HG03342 (cell line): ENCODE measurements at regions not wholly inside any gene's neighbourhood (a gene's known extent, or its start where the extent isn't known, plus 50 kb on each side); places are given as distances from the start of the nearest gene placed in this dataset.

Source experiments
- ATAC-seq: cut with Tn5 transposase; IDR thresholded peaks from one replicate; pipeline ENCODE4 v1.9.1; 2021; ENCODE audit warnings: mild to moderate bottlenecking, moderate library complexity; ENCODE audit not compliant: unreplicated experiment

- ATAC-seq, result no peak
These were observed 53.8 kb upstream of the ASB18 start for GRCh38 chr2:236317938-236318396.

GRCh38 chr2:236318401-236318800, 54.2 kb upstream of the ASB18 start:
- ATAC-seq, result no peak

DNA sequence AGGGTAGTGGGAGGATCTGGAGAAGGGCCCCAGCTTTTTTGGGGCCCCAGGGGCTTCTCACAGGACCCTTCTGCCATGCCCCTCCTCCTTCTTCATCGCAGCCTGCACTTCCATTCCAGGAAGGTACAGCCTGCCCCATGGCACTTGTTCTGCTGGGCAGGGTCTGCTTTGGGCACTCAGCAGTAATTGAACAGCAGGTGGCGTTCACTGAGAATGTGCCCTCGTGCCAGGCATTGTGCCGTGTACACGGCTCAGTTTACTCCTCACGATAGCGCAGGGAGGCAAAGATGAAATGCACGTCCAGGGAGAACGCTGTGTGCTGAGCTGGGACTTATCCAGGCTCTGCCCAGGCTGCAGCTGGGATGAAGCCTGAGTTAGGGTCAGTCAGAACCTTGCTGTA, 54.8 kb upstream of the ASB18 start:
- no peak for ATAC-seq

- no peak for ATAC-seq
These were observed 57.2 kb upstream of the ASB18 start for GRCh38 chr2:236321415-236321814.

DNA sequence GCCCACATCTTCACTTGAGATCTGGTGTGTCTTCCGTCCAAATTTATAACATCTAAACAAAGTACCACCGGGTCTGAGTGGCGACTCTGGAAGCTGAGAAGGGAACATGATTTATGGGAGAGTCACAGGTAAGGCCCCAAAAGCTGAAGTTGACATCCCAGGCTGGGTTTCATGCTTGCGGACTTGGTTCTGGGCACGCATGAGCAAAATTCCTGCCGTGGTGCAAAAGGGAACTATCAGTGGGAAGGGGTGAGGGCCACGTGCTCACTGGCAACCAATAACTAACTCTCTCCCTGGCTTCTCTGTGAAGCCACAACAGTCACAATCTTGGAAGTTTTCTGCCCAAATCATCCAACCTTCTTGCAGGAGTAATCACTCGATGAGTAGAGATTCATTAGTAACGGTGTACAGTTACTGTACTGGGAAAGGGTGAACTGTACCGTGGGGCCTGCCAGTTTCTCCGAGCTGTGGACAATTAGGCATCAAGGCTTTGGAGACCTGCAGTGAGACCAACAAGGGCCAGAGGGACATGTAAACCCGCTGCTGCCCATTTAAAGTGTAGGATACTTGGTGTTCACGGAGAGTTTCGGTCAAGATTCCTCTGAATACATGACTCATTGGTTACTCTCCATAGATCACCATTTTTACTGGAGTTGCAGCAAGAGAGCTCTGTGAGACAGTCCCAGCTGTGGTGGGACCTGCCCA, 69.4 kb upstream of the ASB18 start:
- ATAC-seq, result no peak

GRCh38 chr2:236334122-236334876, 70.1 kb upstream of the ASB18 start:
- no peak for ATAC-seq

DNA sequence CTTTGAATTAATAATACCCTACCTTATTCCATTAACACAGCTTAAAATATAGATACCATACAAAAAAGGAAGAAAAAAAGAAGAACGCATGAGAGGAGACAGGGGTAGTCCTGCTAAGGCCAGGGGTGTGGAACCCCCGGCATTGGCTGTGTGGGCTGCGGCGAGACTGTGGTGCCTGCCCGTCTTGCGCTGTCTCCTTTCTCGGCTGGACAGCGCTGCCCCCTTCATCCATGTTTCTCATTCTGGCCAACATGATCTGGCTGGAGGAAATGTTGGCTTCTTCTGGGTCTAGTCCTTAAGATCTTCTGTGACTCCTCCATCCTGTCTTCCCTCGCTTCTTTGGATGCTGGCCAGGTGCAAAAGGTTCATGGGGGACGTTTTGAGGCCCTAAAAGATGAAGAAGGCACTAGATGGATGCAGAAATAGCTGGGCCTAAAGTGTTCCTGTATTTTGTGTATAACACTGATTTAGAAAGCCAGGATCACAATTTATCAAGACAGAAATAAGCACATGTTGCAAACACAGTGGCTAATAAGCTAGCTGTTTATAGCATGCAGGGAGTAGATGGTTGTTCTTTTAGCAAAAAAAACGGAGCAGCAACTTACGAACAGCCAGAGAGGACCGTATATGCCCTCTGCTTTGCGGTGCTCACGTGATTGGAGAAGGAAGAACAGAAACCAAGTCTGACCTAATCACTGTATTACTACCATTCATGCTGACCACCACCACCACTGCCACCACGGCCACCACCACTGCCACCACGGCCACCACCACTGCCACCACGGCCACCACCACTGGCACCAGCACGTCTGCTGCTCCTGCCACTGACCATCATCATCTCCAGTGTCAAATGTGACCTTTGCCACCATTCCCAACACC, 71.7 kb upstream of the ASB18 start:
- ATAC-seq, result no peak

DNA sequence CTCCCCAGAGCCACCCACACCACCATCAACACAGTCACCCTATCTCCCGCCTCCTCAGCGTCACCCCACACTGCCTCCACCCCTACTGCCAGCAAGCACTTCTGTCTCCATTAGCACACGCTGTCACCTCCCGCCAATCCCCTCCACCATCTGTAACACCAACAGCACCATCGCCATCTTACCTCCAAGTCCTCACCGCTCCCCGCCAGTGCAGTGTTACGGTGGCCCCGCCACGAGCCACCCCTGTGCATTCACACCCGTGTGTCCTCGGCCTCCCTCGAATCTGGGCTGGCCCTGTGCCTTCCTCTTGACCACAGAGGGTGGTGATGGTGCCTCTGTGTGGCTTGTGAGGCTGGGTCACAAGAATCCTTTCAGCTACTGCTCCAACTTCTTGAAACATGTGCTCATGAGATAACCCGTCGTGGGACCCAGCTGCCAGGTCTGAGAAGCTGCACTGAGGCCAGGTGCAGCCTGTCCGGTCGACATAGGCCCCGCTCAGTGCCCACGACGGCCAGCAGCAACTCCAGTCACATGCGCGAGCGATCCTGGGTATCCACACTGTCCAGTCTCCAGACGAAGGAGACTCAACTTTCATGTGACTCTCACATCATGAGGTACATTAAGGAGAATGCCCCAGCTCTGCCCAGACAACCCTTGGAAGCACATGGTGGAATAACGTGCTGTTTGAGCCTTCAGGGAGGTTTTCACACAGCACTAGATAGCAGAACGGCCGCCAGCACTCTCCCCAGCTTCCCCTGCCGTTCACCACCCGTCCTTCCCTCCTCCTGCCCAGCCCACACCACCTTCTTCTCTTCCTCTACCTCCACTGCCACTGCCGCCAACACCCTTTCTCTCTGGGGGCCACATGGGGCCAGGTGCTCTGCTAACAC, 72.6 kb upstream of the ASB18 start:
- ATAC-seq, result no peak

DNA sequence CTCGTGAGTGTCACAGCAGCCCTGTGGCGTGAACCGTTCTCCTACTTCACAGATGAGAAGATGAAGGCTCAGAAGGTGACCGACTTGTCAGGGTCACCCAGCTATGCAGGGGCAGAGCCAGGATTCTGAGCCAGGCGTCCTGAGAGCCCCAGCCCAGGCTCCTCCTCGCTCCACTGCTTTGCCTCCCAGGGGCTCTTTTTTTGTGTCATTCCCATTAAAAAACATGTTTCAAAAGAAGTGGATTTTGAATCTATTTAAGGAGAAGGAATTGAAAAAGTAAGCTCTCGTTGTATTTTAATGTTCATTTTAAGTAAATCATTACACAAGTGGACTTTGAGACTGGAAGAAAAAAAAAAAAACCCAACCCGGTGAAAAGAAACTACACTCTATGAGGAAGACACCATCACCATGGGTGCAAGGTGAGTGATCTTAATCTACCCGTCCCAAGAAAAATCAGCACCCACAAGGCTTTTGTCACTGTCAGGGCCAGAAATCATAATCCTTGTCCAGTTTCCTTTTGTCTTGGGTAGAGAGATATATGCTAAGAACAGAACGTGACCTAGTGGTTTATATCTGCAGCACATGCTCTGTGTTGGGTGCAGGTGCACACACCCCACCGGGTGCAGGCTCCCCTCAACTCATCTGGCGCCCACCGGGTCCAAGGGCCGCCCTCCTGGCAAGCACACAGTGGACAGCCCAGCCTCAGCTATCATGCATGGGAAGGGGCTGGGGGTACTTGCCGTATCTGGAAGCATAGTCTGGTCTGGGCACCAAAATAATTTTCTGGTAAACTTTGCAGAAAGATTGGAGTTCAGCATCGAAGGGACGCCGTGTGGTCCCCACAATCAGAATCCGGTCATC, 73.5 kb upstream of the ASB18 start:
- ATAC-seq, result no peak

DNA sequence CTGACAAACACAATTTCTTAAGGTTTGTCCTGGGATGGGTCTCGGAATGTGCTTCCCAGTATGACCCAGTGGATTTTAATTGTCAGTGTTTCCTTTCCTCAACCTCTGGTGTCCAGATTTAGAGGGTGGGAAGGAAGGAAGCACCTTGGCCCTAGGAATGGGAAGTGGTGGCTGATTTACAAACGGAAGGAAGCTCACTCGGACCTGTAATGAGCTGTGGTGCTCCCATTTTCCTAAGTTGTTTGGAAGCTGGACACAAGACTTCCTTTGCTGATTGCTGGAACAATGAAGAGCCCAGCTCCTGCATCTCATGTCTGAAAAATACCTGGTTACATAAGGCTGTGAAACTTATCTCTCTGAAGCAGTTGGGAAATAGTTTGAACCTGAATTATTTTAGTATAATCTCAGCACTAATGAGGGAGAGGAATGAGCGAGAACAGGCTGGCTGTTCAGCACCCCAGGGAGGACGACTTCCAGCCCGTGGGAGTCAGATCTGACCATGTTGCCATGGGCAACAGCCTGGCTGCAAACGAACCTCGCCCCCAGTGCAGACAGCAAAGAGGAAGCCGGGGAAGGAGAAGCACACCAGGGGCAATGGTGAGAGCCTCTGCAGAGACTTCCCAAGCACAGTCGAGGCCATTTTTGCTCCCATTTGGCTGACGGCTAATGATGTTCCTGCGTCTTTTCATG, 74.4 kb upstream of the ASB18 start:
- ATAC-seq, result no peak

- no peak for ATAC-seq
These were observed 76.0 kb upstream of the ASB18 start for GRCh38 chr2:236340251-236340650.

GRCh38 chr2:236341067-236341466, 76.9 kb upstream of the ASB18 start:
- ATAC-seq, result no peak

DNA sequence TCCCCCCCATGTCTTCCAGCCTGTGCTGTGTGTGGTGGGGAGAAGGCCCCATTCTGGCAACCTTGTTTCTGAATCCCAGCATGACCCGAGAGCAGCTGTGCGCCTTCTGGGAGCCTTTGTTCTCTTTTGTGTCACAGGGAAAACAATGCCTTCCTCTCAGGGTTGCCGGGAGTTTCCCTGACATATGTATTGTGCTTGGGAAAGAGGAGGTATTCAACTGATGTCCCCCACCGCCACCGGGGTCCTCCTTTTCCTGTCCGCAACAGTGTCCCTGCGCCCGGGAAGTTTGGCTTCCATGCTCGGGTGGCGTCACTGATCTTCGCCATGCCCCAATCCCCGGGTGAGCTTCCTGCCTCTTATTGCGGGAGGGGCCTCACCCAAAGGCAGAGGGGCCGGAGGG, 77.5 kb upstream of the ASB18 start:
- no peak for ATAC-seq

DNA sequence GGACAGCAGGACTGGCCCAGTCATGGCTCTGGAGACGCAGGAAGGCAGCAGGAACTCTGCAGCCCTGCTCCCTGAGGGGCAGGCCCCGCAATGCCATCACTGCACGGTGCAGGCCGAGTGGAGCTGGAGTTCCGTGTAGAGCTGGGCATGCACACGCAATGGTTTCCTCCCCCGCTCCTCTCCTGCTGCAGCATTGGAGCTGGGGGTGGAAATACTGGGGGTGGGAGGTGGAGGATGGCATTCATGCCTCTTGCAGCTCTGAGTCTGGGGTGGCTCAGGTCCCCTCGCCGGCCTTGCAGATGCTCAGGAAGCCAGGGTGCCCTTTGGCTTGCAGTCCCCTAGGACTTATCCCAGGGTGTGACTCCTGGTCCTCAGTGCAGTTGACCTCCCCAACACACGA, 78.3 kb upstream of the ASB18 start:
- ATAC-seq, result no peak

DNA sequence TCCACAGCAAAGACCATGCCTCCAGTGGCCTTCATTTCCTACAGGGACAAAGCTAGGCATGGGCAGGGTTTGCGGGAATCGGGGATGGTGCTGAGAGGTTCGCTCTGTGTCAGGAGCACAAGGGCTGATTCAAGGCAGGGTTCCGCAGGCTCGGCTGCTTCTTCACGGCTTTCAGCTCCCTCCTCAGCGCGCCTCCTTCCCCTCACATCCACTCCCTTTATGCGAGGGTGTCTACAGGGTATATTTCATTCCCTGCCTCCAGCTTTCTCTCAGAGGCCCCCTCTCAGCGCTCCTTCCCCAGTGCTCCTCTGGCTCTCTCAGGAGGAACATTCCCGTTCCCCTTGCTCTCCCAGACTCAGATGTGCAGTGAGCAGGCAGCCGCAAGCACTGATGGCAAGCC, 78.7 kb upstream of the ASB18 start:
- ATAC-seq, result no peak

GRCh38 chr2:236343400-236344161, 79.4 kb upstream of the ASB18 start:
- ATAC-seq, result no peak

- no peak for ATAC-seq
These were observed 80.2 kb upstream of the ASB18 start for GRCh38 chr2:236344446-236344845.

- no peak for ATAC-seq
These were observed 81.0 kb upstream of the ASB18 start for GRCh38 chr2:236345081-236345714.
